ENCODE measurements at regions not wholly inside any gene's neighbourhood (a gene's known extent, or its start where the extent isn't known, plus 50 kb on each side); places are given as distances from the start of the nearest gene placed in this dataset.

- Histone ChIP-seq H3K27ac (ENCODE audit: low read length) (no peak overlapping the region), H3K79me2 (replicated peaks; ENCODE audit: insufficient read depth, low read length) (no peaks in the 10 kb centered on the region), H3K4me2 (ENCODE audit: low read length) (no peak overlapping the region), H3K36me3 (ENCODE audit: insufficient read depth, low read length) (no peaks in the 10 kb centered on the region), H4K20me1 (ENCODE audit: insufficient read depth) (no peaks in the 10 kb centered on the region), H3K4me3 (ENCODE audit: low read length) (no peak overlapping the region), H3K9me3 (ENCODE audit: low read length) (no peaks in the 10 kb centered on the region), H2AFZ (ENCODE audit: low read depth, low read length) (no peak overlapping the region), H3K9me2 (ENCODE audit: insufficient read depth, low read length) (no peaks in the 10 kb centered on the region), H3K27me3 (ENCODE audit: insufficient read depth, low read depth, low read length) (no peaks in the 10 kb centered on the region), H3F3A (ENCODE audit: insufficient read depth, low read length, poor library complexity, severe bottlenecking) (no peaks in the 10 kb centered on the region), H3K9ac (ENCODE audit: low read length) (no peak overlapping the region)
- TF ChIP-seq POLR2AphosphoS5 (IDR thresholded peaks at IDR 0.05), result no peak
- TF ChIP-seq REST (IDR thresholded peaks at IDR 0.05; ENCODE audit: borderline replicate concordance), result no peak
- no peak for TF ChIP-seq CTCF (IDR thresholded peaks at IDR 0.05; ENCODE audit: poor library complexity, severe bottlenecking)
- TF ChIP-seq TAF1 (IDR thresholded peaks at IDR 0.05; ENCODE audit: low read depth), result no peak
- TF ChIP-seq SMC3 (conservative IDR thresholded peaks at IDR 0.05; ENCODE audit: poor library complexity), result no peak
- TF ChIP-seq MXI1 (conservative IDR thresholded peaks at IDR 0.05; ENCODE audit: poor library complexity, severe bottlenecking), result no peak
- no peak for TF ChIP-seq EP300 (conservative IDR thresholded peaks at IDR 0.05; ENCODE audit: poor library complexity, severe bottlenecking)
- TF ChIP-seq EZH2 (IDR thresholded peaks at IDR 0.05; ENCODE audit: borderline replicate concordance, insufficient read depth, low read length, poor library complexity, severe bottlenecking), result no peak
- no peak for TF ChIP-seq RAD21 (conservative IDR thresholded peaks at IDR 0.05)
Observed at GRCh38 chr5:63812693-63813092, 149.6 kb downstream of the HTR1A start.

- Histone ChIP-seq H3K36me3 (ENCODE audit: insufficient read depth, low read length) (no peaks in the 10 kb centered on the region), H2AFZ (ENCODE audit: low read depth, low read length) (no peak overlapping the region), H3K9me3 (ENCODE audit: low read length) (no peaks in the 10 kb centered on the region), H3K4me2 (ENCODE audit: low read length) (no peak overlapping the region), H3K9ac (ENCODE audit: low read length) (no peak overlapping the region), H3K9me2 (ENCODE audit: insufficient read depth, low read length) (no peaks in the 10 kb centered on the region), H3K4me3 (ENCODE audit: low read length) (no peak overlapping the region), H3K27ac (ENCODE audit: low read length) (no peak overlapping the region), H4K20me1 (ENCODE audit: insufficient read depth) (no peaks in the 10 kb centered on the region), H3K27me3 (ENCODE audit: insufficient read depth, low read depth, low read length) (no peaks in the 10 kb centered on the region), H3F3A (ENCODE audit: insufficient read depth, low read length, poor library complexity, severe bottlenecking) (no peaks in the 10 kb centered on the region), H3K79me2 (replicated peaks; ENCODE audit: insufficient read depth, low read length) (no peaks in the 10 kb centered on the region)
- TF ChIP-seq SMC3 (conservative IDR thresholded peaks at IDR 0.05; ENCODE audit: poor library complexity), result no peak
- TF ChIP-seq TAF1 (IDR thresholded peaks at IDR 0.05; ENCODE audit: low read depth), result no peak
- no peak for TF ChIP-seq REST (IDR thresholded peaks at IDR 0.05; ENCODE audit: borderline replicate concordance)
- TF ChIP-seq EZH2 (IDR thresholded peaks at IDR 0.05; ENCODE audit: borderline replicate concordance, insufficient read depth, low read length, poor library complexity, severe bottlenecking), result no peak
- TF ChIP-seq POLR2AphosphoS5 (IDR thresholded peaks at IDR 0.05), result no peak
- no peak for TF ChIP-seq RAD21 (conservative IDR thresholded peaks at IDR 0.05)
- TF ChIP-seq MXI1 (conservative IDR thresholded peaks at IDR 0.05; ENCODE audit: poor library complexity, severe bottlenecking), result no peak
- TF ChIP-seq CTCF (IDR thresholded peaks at IDR 0.05; ENCODE audit: poor library complexity, severe bottlenecking), result no peak
- TF ChIP-seq EP300 (conservative IDR thresholded peaks at IDR 0.05; ENCODE audit: poor library complexity, severe bottlenecking), result no peak
Observed at GRCh38 chr5:63811961-63812360, 150.3 kb downstream of the HTR1A start.
